ENCODE measurements at regions not wholly inside any gene's neighbourhood (a gene's known extent, or its start where the extent isn't known, plus 50 kb on each side); places are given as distances from the start of the nearest gene placed in this dataset.
"Not testable (repeated sequence)": the region's sequence is repeated elsewhere in the genome, so short reads cannot be mapped to it uniquely, and the experiment has no call there.

DNA sequence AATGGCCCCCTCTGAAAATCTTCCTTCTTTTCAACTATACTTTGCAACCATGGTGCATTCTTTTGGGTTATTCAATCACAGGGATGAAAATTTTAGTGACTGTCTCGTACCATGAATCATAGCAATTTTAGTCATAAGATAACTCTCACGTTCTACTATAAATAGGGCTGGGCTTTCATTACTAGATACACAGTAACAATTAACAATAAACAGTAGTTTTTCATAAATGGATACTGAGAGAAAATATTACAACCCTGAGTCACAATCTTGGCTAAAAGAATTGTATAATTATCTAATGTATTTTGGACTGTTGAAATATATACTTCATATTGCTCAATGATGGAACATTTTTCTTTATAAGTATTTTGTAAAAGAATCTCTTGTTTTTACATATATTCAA, 96.1 kb downstream of the TEX35 start:
- DNase-seq = no peak

- DNase-seq = not testable (repeated sequence)
These were observed 97.9 kb downstream of the TEX35 start for GRCh38 chr1:178610690-178611410.

DNA sequence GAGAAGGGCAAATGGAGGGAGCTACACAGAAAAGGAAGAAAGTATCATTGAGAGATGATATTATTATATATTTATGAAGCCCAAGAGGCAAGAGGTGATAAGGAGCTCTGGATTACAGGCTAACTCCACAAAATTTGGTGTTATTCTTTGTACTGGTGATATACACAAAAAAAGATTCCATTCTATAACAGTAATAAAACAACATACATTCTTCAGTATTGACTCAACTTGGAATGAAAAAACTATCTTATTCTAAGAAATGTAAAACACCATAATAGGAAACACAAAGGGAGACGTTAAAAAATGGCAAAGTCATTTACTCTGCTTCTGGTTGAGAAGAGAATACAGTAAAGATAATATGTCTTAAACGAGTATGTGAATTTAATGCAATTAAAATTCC, 99.4 kb downstream of the TEX35 start:
- peak; percentile 15 for DNase-seq

GRCh38 chr1:178613271-178613945, 100.5 kb downstream of the TEX35 start:
- DNase-seq = no peak

- no peak for DNase-seq
These were observed 101.4 kb downstream of the TEX35 start for GRCh38 chr1:178614286-178614685.

DNA sequence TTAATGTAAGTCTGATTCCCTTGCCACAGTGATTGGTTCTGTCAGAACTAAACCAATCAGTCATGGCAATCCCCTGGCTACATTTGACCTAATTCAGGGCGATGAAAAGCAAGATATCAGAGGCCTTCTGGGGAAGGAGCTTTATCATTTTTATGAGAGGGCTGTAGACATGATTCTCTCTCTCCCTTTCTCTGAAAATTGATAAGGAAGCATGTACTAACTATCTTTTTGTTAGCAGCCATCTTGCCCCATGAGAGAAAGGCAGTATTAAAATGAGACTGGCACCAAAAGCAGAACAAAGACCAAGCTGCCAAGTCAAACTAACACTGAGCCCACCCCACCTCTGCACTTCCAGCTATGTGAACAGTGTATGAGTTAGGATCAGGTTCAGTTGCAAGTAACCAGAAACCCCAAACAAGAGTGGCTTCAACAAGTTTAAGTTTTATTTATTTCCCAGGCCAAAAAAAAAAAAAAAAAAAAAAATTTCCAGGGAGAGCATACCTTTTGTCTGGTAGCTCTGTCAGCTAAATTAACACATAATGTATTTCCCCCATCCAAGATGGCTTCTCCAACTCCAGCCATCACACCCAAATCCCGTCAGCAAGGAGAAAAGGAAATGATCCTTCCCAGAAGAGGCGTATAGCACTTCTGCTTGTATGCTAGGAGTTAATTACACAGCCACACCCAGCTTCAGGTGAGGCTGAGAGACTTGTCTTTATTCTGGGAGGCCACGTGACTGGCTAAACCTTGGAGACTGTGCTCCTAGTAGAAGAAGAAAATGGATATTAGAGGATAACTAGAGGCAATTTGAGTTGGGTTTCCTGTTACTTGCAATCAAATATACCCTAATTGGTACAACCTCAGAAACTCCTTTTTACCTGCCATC, 105.8 kb upstream of the RALGPS2 start:
- DNase-seq = no peak

DNA sequence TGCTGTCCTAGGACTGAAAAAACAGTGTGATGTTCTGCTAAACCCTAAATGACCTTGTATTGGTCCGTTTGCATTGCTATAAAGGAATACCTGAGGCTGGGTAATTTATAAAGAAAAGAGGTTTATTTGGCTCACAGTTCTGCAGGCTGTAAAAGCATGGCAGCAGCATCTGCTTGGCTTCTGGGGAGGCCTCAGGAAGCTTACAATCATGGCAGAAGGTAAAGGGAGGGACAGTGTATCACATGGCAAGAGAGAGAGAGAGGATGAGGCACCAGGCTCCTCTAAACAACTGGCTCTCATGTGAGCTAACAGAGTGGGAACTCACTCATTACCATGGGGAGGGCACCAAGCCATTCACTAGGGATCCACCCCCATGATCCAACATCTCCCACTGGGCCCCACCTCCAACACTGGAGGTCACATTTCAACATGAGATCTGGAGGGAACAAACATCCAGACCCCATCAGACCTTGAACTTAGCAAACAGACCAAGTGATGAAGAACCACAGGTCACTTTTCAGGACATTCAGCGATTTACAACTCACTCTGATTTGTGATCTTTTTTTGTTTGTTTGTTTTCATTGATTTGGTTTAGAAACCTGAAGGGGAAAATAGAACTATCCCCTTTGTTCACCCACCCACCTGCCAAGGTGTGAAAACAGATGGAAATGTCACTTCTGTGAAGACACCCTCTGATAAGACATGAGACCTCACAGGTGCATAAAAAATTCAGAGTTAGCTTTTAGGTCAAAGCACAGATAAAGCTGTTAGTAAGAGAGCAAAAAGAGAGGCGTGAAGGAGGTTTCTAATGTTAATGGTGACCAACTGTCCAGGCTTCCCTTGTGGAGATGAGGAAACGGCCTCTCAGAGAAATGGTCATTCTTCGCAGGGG, 104.2 kb upstream of the RALGPS2 start:
- DNase-seq = no peak

- DNase-seq = no peak
These were observed 103.2 kb upstream of the RALGPS2 start for GRCh38 chr1:178621822-178622221.

- no peak for DNase-seq
These were observed 99.3 kb upstream of the RALGPS2 start for GRCh38 chr1:178625695-178626094.

DNA sequence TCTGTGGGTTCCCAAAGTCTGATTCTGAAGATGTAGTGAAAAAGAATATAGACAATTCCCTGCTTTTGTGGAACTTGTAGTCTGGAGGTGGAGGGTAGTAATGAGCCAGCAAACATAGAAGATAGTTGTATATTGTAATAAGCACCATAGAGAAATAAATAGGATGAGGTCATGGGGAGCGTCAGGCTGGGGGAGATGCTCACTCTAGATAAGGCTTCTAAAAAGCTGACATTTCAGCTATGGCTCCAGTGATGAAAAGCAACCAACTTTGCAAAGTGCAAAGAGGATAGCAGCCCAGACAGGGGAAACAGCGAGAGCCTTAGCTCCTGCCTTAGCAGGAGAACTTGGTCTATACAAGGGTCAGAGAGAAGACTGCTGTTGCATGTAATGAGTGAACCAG, 98.0 kb upstream of the RALGPS2 start:
- no peak for DNase-seq

GRCh38 chr1:178628637-178629251, 96.3 kb upstream of the RALGPS2 start:
- DNase-seq = no peak

DNA sequence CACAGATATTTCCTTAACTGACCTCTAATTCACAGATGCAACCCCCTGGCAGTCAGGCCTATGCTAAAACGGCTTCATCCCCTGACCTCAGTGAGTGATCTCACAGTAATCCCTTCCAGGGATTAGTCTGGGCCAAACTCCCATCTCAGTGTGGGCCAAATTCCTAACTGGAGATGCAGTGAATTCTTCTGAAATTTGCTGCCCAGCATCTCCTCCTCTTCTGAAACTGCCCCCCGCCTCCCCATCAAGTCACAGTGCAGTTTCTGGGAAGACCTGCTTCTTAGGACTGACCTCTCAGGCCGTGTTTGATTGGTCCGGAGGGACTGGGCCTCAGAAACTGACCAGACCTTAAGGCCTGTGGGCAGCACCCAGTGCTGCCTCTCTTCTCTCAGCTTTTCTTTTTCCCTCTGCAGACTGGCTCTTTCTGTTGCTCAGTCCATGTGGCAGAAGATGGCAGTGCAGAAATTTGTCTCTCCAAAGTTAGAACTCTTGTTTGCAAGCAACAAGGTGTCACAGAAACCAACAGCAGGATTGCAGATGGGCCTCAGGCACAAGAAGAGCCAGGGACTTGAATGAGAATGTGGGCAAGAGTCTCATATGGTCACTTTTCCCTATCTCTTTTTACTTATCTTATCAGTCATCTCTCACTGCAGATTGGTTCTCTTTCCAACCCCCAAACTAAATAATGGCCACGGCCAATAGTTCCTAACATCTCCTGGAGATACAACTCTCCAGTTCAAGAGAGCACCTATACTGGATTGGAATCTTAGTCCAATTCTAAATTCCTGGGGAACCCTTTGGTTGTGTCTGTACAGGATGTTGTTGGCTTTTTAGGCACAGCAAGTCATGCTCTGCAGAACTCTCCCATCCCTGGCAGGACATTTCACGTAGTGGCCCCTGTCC, 95.5 kb upstream of the RALGPS2 start:
- DNase-seq = no peak

GRCh38 chr1:178630417-178630816, 94.6 kb upstream of the RALGPS2 start:
- DNase-seq = no peak

DNA sequence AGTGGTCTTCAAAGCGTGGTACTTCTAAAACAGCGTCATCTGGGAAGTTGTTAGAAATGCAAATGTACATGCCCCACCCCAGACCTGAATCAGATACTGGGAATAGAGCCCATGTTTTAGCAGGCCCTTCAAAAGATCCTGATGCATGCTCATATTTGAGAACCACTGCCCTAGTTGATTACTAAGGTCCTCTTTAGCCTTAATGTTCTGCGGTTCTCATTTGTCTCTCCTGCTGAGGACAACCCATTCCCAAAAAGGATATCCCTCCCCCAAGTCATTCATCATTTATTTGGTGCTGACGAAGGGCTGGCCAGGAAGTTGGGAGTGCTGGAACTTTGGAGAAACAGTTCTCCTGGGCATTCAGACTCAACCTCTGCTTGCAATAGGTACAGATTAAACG, 92.4 kb upstream of the RALGPS2 start:
- no peak for DNase-seq

- no peak for DNase-seq
These were observed 92.0 kb upstream of the RALGPS2 start for GRCh38 chr1:178633056-178633455.

DNA sequence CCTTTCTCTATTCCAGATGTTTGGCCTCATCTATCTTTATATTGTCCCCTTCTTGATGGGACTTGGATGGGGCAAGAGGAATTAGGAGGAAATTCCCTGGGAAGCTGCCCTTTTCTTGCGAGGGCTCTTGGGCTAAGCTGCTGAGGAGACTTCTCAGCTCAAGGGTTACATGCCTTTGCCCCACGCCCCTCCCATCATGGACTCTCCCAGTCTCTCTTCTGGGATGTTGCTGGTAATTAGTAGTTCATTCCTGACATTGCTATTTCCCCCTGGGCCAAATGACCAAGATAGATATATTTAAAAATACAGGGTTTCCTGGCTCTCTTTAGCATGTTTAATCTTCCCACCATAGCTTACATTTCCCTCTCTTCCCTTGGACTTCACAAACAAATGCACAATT, 90.6 kb upstream of the RALGPS2 start:
- no peak for DNase-seq

DNA sequence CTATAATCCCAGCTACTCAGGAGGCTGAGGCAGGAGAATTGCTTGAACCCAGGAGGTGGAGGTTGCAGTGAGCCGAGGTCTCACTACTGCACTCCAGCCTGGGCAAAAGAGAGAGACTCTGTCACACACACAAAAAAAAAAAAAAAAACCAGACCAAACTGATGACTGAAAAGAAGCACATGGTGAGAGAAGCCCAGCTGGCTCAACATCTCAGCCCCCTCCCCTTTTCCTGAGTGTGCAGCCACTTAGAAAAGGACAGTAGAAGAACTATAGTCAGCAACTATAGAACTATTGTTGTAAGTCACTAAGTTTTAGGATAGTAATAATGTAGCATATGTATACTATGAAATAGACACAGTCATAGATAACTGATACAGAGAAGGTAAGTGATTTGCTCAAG, 87.2 kb upstream of the RALGPS2 start:
- DNase-seq = no peak

GRCh38 chr1:178639326-178639725, 85.7 kb upstream of the RALGPS2 start:
- DNase-seq = no peak

DNA sequence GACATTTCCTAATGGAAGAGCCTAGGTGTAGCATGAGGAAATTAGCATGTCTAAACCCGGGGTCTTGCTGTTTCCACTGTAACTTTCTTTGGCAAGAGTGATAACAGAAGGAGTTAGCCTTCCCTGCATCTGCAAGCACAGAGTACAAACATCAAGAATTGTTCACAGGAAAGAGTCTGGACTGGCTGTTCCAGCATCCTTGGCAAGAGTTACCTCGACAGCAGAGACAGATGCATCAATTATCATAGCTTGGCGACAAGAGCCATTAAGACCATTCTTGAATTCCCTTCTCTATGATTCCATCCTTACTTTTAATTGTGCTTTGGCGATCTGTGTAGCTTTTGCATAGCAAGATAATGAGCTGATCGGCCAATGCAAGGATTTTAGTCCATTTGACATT, 82.8 kb upstream of the RALGPS2 start:
- DNase-seq = no peak

DNA sequence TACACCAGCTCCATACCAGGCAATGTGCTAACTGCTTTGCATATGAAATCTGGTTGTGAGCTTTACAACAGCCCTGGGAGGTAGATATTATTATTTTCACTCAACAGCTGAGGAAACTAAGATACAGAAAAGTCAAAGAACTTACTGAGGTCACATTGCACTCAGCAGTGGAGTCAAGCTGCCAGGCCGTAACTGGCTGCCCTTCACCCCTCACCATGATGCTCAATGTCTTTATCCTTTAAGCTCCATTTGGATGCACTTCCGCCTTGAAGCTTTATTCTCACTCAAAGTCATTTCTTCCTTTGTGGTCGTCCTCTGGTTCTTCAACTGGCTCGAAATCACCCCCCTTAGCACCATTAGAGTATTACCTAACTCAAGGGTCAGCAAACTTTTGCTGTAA, 81.7 kb upstream of the RALGPS2 start:
- DNase-seq = no peak

DNA sequence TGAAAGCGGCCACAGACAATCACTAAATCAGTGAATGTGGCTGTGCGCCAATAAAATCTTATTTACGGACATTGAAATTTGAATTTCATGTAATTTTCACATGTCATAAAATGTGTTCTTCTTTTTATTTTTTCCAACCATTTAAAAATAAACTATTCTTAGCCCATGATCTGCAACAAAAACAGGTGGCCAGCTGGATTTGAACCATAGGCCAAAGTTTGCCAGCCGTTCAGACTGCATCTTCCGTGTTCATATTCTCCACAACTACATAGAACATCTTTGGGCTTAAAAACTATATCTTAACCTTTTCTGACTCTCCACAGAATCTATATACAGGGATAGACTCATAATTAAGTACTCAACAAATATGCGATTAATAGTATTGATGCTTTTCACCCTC, 81.2 kb upstream of the RALGPS2 start:
- no peak for DNase-seq
